HG02973 (cell line): ENCODE measurements at regions not wholly inside any gene's neighbourhood (a gene's known extent, or its start where the extent isn't known, plus 50 kb on each side); places are given as distances from the start of the nearest gene placed in this dataset.
A peak's percentile ranks its signal among the peaks of the same experiment; 100 is the strongest.
"Not testable (repeated sequence)": the region's sequence is repeated elsewhere in the genome, so short reads cannot be mapped to it uniquely, and the experiment has no call there.

Experiments
- ATAC-seq: cut with Tn5 transposase; IDR thresholded peaks from one replicate; pipeline ENCODE4 v1.9.1; 2021; ENCODE audit warnings: moderate library complexity; ENCODE audit not compliant: unreplicated experiment

- no peak for ATAC-seq
Observed at GRCh38 chr5:131107128-131107527, 57.9 kb downstream of the HINT1 start.

- no peak for ATAC-seq
Observed at GRCh38 chr5:131104169-131104808, 60.8 kb downstream of the HINT1 start.

- ATAC-seq: peak; percentile 54
Observed at GRCh38 chr5:131096774-131097710, 68.0 kb downstream of the HINT1 start.

GRCh38 chr5:131095561-131095960 lies 69.5 kb downstream of the HINT1 start:
- ATAC-seq: not testable (repeated sequence)

- ATAC-seq: no peak
Observed at GRCh38 chr5:131084436-131084835, 80.6 kb downstream of the HINT1 start.

- ATAC-seq: no peak
Observed at GRCh38 chr5:131081913-131082488, 83.1 kb downstream of the HINT1 start.

- no peak for ATAC-seq
Observed at GRCh38 chr5:131081374-131081773, 83.7 kb downstream of the HINT1 start.

GRCh38 chr5:131079232-131079631 lies 85.8 kb downstream of the HINT1 start:
- no peak for ATAC-seq

GRCh38 chr5:131068893-131069643 lies 96.0 kb downstream of the HINT1 start:
- ATAC-seq: peak; percentile 94

- no peak for ATAC-seq
Observed at GRCh38 chr5:131068076-131068475, 97.0 kb downstream of the HINT1 start.

GRCh38 chr5:131067636-131068035 lies 97.4 kb downstream of the HINT1 start:
- ATAC-seq: no peak

GRCh38 chr5:131064669-131065371 lies 100.2 kb downstream of the HINT1 start:
- no peak for ATAC-seq

- ATAC-seq: no peak
Observed at GRCh38 chr5:131042021-131042789, 122.9 kb downstream of the HINT1 start.

- no peak for ATAC-seq
Observed at GRCh38 chr5:131023498-131023865, 141.6 kb downstream of the HINT1 start.

- no peak for ATAC-seq
Observed at GRCh38 chr5:131022811-131023497, 142.1 kb downstream of the HINT1 start.

GRCh38 chr5:131021646-131022045 lies 143.4 kb downstream of the HINT1 start:
- ATAC-seq: no peak

GRCh38 chr5:131019601-131020315 lies 145.3 kb downstream of the HINT1 start:
- no peak for ATAC-seq

- no peak for ATAC-seq
Observed at GRCh38 chr5:131019111-131019510, 145.9 kb downstream of the HINT1 start.

GRCh38 chr5:131008329-131008728 lies 156.7 kb downstream of the HINT1 start:
- no peak for ATAC-seq
